B cell (primary cell): ENCODE measurements at regions not wholly inside any gene's neighbourhood (a gene's known extent, or its start where the extent isn't known, plus 50 kb on each side); places are given as distances from the start of the nearest gene placed in this dataset.
"Not testable (repeated sequence)": the region's sequence is repeated elsewhere in the genome, so short reads cannot be mapped to it uniquely, and the experiment has no call there.

Experiments used
- ATAC-seq: fragments of 200-7000 bp; cut with Tn5 transposase; one replicate; pipeline ENCODE4 v1.10.0; 2021; ENCODE audit warnings: low read depth, mild to moderate bottlenecking, moderate number of reproducible peaks, moderate library complexity
- CTCF ChIA-PET: fragments of 350-600 bp; sonication (Branson Sonifier 250); formaldehyde crosslinking; loops from one replicate; lab custom pipeline; 2021; ENCODE audit warnings: antibody characterized with exemption, inconsistent platforms; lab: Charles Lee
- POLR2A ChIA-PET: fragments of 350-600 bp; sonication (Branson Sonifier 250); formaldehyde crosslinking; loops from one replicate; lab custom pipeline; 2021; ENCODE audit warnings: antibody characterized with exemption; lab: Charles Lee
- DNase-seq: peaks from one replicate; pipeline ENCODE4 v3.0.0; 2013
- H2AFZ ChIP-seq: 2 replicates; pipeline ENCODE4 v1.6.1; 2012; ENCODE audit warnings: mild to moderate bottlenecking, low read depth, low read length; ENCODE audit not compliant: insufficient read depth, poor library complexity, severe bottlenecking
- H3K27ac ChIP-seq, 2 donors: 1 replicate in 1 of 2; 2 replicates in 1 of 2; pipeline ENCODE4 v1.5.1; 2012 to 2013; ENCODE audit warnings: low read length in 2 of 2, mild to moderate bottlenecking in 2 of 2, moderate library complexity in 1 of 2
- H3K27me3 ChIP-seq, 4 experiments: fragments of 200-600 bp in 1 of 4; sonication (generic) in 1 of 4; replicated peaks in 1 of 4; 1 replicate in 2 of 4; 2 replicates in 2 of 4; pipeline versions ENCODE4 v1.6.1 to v1.7.0; 2013 to 2016; ENCODE audit warnings: low read length in 3 of 4, mild to moderate bottlenecking in 2 of 4, mixed read lengths in 1 of 4, moderate library complexity in 1 of 4; ENCODE audit not compliant: insufficient read depth in 4 of 4, control insufficient read depth in 3 of 4; ENCODE audit errors: control extremely low read depth in 1 of 4
- H3K36me3 ChIP-seq, 2 experiments: replicated peaks in 1 of 2; 1 replicate in 1 of 2; 2 replicates in 1 of 2; pipeline versions ENCODE4 v1.6.1 to v1.7.1; 2013; ENCODE audit warnings: low read length in 1 of 2; ENCODE audit not compliant: insufficient read depth in 2 of 2, control insufficient read depth in 1 of 2; ENCODE audit errors: control extremely low read depth in 1 of 2, extremely low read depth in 1 of 2
- H3K4me1 ChIP-seq, 2 donors: fragments of 200-600 bp in 1 of 2; sonication (generic) in 1 of 2; 1 replicate in 1 of 2; 2 replicates in 1 of 2; pipeline versions ENCODE4 v1.5.1 to v1.6.1; 2013 to 2017; ENCODE audit warnings: low read length in 2 of 2; ENCODE audit not compliant: control insufficient read depth in 2 of 2, insufficient read depth in 2 of 2
- H3K4me2 ChIP-seq: replicated peaks from 2 replicates; pipeline ENCODE3; 2012; ENCODE audit warnings: mild to moderate bottlenecking, low read depth, low read length; ENCODE audit not compliant: poor library complexity, severe bottlenecking
- H3K4me3 ChIP-seq, 5 experiments: fragments of 200-600 bp in 1 of 5; sonication (generic) in 1 of 5; 1 replicate in 3 of 5; 2 replicates in 2 of 5; pipeline versions ENCODE4 v1.5.1 to v1.7.0; 2011 to 2016; ENCODE audit warnings: low read length in 4 of 5, mild to moderate bottlenecking in 4 of 5, low read depth in 2 of 5, control low read depth in 1 of 5, moderate library complexity in 1 of 5; ENCODE audit not compliant: insufficient read depth in 1 of 5; ENCODE audit errors: control extremely low read depth in 1 of 5, extremely low read depth in 1 of 5
- H3K79me2 ChIP-seq: fragments of 200-600 bp; sonication (generic); one replicate; pipeline ENCODE4 v1.6.0; 2016; ENCODE audit warnings: low read length; ENCODE audit not compliant: control insufficient read depth, insufficient read depth
- H3K9ac ChIP-seq: fragments of 200-600 bp; sonication (generic); 2 replicates; pipeline ENCODE4 v1.6.1; 2017; ENCODE audit warnings: mild to moderate bottlenecking, low read length, moderate library complexity
- H3K9me3 ChIP-seq, 3 donors: one replicate each; pipeline versions ENCODE4 v1.6.1 to v1.7.1; 2013; ENCODE audit warnings: low read length in 2 of 3; ENCODE audit not compliant: control insufficient read depth in 2 of 3, insufficient read depth in 1 of 3; ENCODE audit errors: control extremely low read depth in 1 of 3
- H4K20me1 ChIP-seq: 2 replicates; pipeline ENCODE4 v1.6.0; 2012; ENCODE audit warnings: mild to moderate bottlenecking, low read length; ENCODE audit not compliant: insufficient read depth, control insufficient read depth, poor library complexity, severe bottlenecking
- H3K27ac Mint-ChIP-seq: one replicate; pipeline ENCODE4 v1.8.0; 2021; ENCODE audit warnings: mixed read lengths
- H3K27me3 Mint-ChIP-seq: one replicate; pipeline ENCODE4 v1.8.0; 2021; ENCODE audit warnings: mixed read lengths
- H3K4me1 Mint-ChIP-seq: one replicate; pipeline ENCODE4 v1.8.0; 2021; ENCODE audit warnings: mixed read lengths
- H3K4me3 Mint-ChIP-seq: one replicate; pipeline ENCODE4 v1.8.0; 2021; ENCODE audit warnings: mixed read lengths
- H3K9me3 Mint-ChIP-seq: one replicate; pipeline ENCODE4 v1.8.0; 2022; ENCODE audit warnings: mixed read lengths; ENCODE audit not compliant: insufficient read depth
- EZH2 ChIP-seq: IDR thresholded peaks from 2 replicates; pipeline ENCODE4 v1.6.1; 2012; ENCODE audit warnings: borderline replicate concordance, low read depth, mild to moderate bottlenecking, moderate library complexity, low read length; ENCODE audit not compliant: insufficient read depth, poor library complexity, severe bottlenecking
- WGBS: methylation state at CpG from one replicate; pipeline ENCODE4 v1.1.5; 2013; ENCODE audit warnings: missing lambda C conversion rate; ENCODE audit not compliant: insufficient coverage; 5-methylcytosine and 5-hydroxymethylcytosine counted together
- intact Hi-C: fragments of 100-400 bp; cut with micrococcal nuclease; formaldehyde crosslinking; loops from one replicate; pipeline ENCODE4 v1.10.0; 2022
- TF ChIP-seq, protein P1 (sequence below): fragments of 200-600 bp; IDR thresholded peaks from one replicate; pipeline ENCODE4 v1.8.0; 2022; ENCODE audit warnings: antibody characterized with exemption, mild to moderate bottlenecking

DNA sequence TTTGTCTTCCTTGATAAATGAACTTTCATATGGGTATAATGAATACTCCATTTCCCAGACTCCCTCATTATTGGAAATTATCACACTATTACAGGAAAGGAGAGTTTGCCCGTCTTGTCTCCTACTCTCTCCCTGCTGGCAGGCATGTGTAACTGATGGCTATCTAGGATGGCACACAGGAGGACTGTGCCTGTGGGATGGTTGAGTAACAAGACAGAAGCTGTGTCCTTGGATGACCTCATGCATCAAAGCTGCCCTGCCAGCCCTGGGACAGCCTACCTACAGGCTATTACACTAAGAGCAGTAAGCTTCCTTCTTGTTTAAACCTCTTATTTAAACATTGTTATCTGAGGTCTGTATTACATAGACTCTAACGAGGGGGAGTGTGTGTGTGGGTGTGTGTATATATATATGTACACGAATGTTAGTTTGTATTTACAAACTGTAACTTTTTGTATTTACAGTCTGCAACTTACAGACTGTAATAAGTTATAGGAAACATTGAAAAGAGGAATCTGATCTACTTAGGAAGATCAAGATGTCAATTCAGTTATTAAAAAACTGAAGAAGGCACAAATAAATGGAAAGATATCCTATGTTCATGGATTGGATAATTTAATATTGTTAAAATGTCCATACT is 247.6 kb upstream of the ACO1 start:
- no peaks in the 10 kb centered on the region for H3K9me3 ChIP-seq
- H3K4me1 ChIP-seq: no peaks in the 10 kb centered on the region
- no peaks in the 10 kb centered on the region for H3K79me2 ChIP-seq
- H3K4me1 Mint-ChIP-seq: no peaks in the 10 kb centered on the region
- H3K27ac Mint-ChIP-seq: no peak overlapping the region
- intact Hi-C loops: no loop called here
- DNase-seq: no peak
- H3K27me3 ChIP-seq: no peaks in the 10 kb centered on the region
- no peak for TF ChIP-seq EZH2
- TF ChIP-seq, protein P1, sequence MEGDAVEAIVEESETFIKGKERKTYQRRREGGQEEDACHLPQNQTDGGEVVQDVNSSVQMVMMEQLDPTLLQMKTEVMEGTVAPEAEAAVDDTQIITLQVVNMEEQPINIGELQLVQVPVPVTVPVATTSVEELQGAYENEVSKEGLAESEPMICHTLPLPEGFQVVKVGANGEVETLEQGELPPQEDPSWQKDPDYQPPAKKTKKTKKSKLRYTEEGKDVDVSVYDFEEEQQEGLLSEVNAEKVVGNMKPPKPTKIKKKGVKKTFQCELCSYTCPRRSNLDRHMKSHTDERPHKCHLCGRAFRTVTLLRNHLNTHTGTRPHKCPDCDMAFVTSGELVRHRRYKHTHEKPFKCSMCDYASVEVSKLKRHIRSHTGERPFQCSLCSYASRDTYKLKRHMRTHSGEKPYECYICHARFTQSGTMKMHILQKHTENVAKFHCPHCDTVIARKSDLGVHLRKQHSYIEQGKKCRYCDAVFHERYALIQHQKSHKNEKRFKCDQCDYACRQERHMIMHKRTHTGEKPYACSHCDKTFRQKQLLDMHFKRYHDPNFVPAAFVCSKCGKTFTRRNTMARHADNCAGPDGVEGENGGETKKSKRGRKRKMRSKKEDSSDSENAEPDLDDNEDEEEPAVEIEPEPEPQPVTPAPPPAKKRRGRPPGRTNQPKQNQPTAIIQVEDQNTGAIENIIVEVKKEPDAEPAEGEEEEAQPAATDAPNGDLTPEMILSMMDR: no peak
- no peaks in the 10 kb centered on the region for H3K27me3 Mint-ChIP-seq
- H3K4me3 ChIP-seq: no peak overlapping the region
- ATAC-seq: no peak
- no peak overlapping the region for H3K9ac ChIP-seq
- H4K20me1 ChIP-seq: no peaks in the 10 kb centered on the region
- no peak overlapping the region for H3K4me3 Mint-ChIP-seq
- no peak overlapping the region for H2AFZ ChIP-seq
- H3K27ac ChIP-seq: no peak overlapping the region
- CTCF ChIA-PET: no interaction called here
- no CpG with 5 or more reads among the region's 3 CpGs for WGBS
- POLR2A ChIA-PET: no interaction called here
- H3K36me3 ChIP-seq: no peaks in the 10 kb centered on the region
- peaks cover 2% of the 10 kb centered on the region for H3K9me3 Mint-ChIP-seq
- H3K4me2 ChIP-seq: no peak overlapping the region

DNA sequence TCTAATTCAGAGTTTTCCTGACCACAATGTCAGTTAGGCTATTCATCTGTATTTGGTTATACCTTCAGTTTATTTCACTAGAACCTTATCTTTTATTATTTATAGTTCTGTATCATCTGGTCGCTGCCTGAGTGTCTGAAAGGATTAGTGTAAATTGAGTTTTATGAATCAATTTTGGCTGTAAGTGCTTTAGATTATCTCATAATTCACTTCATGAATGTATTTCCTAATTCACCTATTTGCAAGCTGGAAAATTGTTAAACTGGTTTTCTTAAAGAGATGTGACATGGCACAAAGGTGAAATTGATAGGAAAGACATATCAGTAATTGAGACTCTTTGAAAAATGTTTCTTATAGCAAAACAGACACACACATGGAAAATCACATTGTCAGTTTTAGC is 242.4 kb upstream of the ACO1 start:
- Mint-ChIP-seq H3K4me1 (no peaks in the 10 kb centered on the region), H3K4me3 (no peak overlapping the region)
- CTCF ChIA-PET: no interaction called here

DNA sequence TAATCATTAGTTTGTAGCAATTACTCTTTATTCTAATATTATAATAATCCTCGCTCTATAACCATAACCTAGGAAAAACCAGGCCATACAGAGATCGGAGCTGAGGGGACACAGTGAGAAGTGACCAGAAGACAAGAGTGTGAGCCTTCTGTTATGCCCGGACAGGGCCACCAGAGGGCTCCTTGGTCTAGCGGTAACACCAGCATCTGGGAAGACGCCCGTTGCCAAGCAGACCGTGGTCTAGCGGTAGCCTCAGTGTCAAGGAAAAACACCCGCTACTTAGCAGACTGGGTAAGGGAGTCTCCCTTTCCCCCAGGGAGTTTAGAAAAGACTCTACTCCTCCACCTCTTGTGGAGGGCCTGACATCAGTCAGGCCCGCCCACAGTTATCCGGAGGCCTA is 235.9 kb upstream of the ACO1 start:
- POLR2A ChIA-PET, CTCF ChIA-PET, H3K4me3 ChIP-seq, H4K20me1 ChIP-seq, H3K36me3 ChIP-seq, DNase-seq, H3K9me3 ChIP-seq, H3K27me3 Mint-ChIP-seq, H3K9me3 Mint-ChIP-seq, H3K27ac ChIP-seq, intact Hi-C loops, H3K27ac Mint-ChIP-seq, H3K4me1 Mint-ChIP-seq, H2AFZ ChIP-seq, H3K4me1 ChIP-seq, ATAC-seq, H3K79me2 ChIP-seq, H3K27me3 ChIP-seq, H3K9ac ChIP-seq, H3K4me3 Mint-ChIP-seq, H3K4me2 ChIP-seq: not testable (repeated sequence)
- WGBS: 87% methylated on average over 9 of the region's 11 CpGs

More for the DNA sequence above, 242.4 kb upstream of the ACO1 start:
- Histone ChIP-seq H3K4me2 (no peak overlapping the region), H3K9ac (no peak overlapping the region), H4K20me1 (no peaks in the 10 kb centered on the region), H3K27ac (no peak overlapping the region), H3K4me3 (no peak overlapping the region), H3K27me3 (no peaks in the 10 kb centered on the region), H2AFZ (no peak overlapping the region), H3K9me3 (no peaks in the 10 kb centered on the region), H3K4me1 (no peaks in the 10 kb centered on the region), H3K79me2 (no peaks in the 10 kb centered on the region), H3K36me3 (no peaks in the 10 kb centered on the region)
- POLR2A ChIA-PET: no interaction called here
- WGBS: no CpG with 5 or more reads among the region's 1 CpG
- DNase-seq: no peak
- ATAC-seq: no peak
- Mint-ChIP-seq H3K9me3 (no peaks in the 10 kb centered on the region), H3K27me3 (no peaks in the 10 kb centered on the region), H3K27ac (no peak overlapping the region)
- intact Hi-C loops: no loop called here
- no peak for TF ChIP-seq EZH2
- TF ChIP-seq, protein P1: no peak
